ENCODE measurements at regions not wholly inside any gene's neighbourhood (a gene's known extent, or its start where the extent isn't known, plus 50 kb on each side); places are given as distances from the start of the nearest gene placed in this dataset.

DNA sequence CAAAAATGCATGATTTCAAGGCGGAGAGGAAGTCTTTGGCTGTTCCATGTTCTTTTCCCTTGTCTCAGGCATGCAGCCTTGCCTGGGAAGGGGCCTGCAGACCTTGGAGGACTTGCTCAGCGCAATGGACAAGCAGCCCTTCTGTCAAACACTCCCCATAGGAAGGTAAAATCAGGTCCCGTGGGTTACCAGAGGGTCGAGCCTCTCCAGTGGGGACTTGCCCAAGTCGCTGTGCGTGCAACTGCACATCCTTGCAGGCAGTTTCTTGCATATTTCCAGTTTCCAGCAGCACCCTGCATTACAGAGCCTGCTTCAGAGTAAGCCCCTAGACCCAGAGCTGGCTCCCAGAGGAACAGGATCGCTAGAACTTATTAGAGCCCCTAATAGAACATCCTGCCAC is 75.5 kb upstream of the KLF13 start:
- DNase-seq (ENCODE audit: low spot score) (no peak), ATAC-seq (ENCODE audit: low FRiP score) (no peak)
- TF ChIP-seq, protein P1, sequence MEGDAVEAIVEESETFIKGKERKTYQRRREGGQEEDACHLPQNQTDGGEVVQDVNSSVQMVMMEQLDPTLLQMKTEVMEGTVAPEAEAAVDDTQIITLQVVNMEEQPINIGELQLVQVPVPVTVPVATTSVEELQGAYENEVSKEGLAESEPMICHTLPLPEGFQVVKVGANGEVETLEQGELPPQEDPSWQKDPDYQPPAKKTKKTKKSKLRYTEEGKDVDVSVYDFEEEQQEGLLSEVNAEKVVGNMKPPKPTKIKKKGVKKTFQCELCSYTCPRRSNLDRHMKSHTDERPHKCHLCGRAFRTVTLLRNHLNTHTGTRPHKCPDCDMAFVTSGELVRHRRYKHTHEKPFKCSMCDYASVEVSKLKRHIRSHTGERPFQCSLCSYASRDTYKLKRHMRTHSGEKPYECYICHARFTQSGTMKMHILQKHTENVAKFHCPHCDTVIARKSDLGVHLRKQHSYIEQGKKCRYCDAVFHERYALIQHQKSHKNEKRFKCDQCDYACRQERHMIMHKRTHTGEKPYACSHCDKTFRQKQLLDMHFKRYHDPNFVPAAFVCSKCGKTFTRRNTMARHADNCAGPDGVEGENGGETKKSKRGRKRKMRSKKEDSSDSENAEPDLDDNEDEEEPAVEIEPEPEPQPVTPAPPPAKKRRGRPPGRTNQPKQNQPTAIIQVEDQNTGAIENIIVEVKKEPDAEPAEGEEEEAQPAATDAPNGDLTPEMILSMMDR (IDR thresholded peaks at IDR 0.05) = no peak

DNA sequence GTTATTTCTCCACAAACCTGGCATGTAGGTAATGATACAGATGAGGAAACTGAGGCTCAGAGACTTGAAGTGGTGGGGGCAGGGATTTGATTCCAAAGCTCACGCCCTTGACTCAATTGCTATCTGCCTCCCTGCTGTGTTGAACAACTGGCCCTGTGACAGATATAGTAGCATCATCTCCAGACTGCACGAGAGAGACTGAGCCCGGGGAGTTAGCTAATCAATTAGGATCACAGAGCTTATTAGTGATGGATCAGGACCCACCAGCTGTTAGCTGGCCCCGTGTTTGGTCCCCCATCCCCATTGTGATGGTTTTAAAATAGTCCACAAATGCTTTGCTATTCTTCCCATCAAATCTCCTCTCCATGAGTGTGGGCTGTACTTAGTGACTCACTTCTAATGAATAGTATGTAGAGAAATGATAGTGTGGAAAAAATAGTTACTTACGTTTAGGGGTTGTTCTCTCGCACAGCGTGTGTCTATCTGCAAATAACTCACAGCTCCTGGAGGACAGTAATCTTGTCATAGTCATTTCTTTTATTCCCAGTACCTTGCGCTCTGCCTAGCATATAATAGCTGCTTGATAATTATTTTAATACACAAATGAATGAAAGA is 74.4 kb upstream of the KLF13 start:
- DNase-seq (ENCODE audit: low spot score) (no peak), ATAC-seq (ENCODE audit: low FRiP score) (no peak)
- TF ChIP-seq, protein P1 (IDR thresholded peaks at IDR 0.05) = no peak

DNA sequence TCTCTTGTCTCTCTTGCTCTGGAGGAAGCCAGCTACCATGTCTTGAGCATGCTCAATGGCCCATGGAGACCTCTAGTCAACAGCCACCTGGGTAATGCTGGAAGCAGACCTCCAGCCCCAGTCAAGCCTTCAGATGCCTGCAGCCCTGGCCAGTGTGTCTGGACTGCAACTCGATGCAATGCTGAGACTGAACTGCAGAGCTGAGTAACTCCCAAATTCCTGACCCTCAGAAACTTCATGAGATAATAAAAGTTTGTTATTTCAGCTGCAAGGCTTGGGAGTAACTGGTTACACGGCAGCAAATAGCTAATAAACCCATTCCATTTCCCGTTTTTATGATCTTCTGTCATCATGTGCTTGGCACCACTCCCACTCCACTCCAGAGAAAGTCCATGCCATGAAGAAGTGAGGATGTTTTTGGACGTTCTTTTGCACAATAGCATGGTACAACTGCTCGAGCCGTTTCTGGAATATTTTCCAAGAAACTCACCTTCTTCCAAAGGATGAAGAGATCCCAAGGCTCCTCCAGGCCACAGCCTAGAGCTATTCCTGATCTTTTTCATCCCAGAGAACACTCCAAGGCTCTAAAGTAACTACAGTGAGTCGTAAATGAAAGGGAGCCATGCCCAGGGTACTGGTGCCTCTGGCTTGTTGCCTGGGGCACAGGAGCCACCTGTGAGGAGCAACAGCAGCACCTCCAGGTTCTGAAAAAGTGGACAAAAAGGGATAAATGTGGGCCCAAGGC is 72.0 kb upstream of the KLF13 start:
- DNase-seq (ENCODE audit: low spot score) = no peak
- TF ChIP-seq, protein P1 (IDR thresholded peaks at IDR 0.05) = no peak
- ATAC-seq (ENCODE audit: low FRiP score) = no peak

DNA sequence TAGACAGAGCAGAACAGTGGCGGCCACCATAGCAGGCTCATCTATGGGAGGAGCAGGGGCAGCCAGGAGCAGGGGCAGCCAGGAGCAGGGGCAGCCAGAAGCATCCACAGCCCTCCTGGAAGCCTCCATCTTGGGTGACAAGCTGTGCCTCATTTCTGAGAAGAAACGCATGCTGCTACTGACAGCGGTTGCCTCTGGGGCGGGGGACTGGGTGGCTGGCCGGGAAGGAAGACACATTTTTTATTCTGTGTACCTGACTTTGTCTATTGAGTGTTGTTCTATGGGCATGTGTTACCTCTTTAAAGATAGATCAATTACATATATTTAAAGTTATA is 71.5 kb upstream of the KLF13 start:
- no peak for DNase-seq (ENCODE audit: low spot score)
- TF ChIP-seq, protein P1 (IDR thresholded peaks at IDR 0.05) = no peak
- no peak for ATAC-seq (ENCODE audit: low FRiP score)

DNA sequence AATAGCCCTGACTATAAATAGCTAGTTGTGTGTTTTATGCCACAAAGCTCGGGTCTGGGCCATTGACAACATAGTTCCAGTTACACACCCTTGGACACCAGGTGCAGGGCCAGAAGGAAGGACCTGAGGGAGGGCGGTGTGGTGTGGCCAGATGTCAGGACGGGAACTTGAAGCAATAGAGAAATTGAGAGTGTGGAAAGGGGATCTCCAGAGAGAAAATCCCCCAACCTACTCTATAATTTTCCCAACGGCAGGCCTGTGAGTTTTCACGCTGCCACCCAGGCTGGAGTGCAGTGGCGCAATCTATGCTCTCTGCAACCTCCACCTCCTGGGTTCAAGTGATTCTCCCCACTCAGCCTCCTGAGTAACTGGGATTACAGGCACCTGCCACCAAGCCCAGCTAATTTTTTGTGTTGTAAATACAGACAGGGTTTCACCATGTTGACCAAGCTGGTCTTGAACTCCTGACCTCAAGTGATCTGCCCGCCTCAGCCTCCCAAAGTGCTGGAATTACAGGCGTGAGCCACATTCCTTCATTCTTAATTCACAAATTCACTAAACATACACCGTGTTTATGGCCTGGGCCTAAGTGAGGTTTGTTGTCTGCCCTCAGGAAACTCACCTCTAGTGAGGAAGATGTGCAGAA is 70.8 kb upstream of the KLF13 start:
- no peak for ATAC-seq (ENCODE audit: low FRiP score)
- DNase-seq (ENCODE audit: low spot score) = no peak
- TF ChIP-seq, protein P1 (IDR thresholded peaks at IDR 0.05) = no peak

DNA sequence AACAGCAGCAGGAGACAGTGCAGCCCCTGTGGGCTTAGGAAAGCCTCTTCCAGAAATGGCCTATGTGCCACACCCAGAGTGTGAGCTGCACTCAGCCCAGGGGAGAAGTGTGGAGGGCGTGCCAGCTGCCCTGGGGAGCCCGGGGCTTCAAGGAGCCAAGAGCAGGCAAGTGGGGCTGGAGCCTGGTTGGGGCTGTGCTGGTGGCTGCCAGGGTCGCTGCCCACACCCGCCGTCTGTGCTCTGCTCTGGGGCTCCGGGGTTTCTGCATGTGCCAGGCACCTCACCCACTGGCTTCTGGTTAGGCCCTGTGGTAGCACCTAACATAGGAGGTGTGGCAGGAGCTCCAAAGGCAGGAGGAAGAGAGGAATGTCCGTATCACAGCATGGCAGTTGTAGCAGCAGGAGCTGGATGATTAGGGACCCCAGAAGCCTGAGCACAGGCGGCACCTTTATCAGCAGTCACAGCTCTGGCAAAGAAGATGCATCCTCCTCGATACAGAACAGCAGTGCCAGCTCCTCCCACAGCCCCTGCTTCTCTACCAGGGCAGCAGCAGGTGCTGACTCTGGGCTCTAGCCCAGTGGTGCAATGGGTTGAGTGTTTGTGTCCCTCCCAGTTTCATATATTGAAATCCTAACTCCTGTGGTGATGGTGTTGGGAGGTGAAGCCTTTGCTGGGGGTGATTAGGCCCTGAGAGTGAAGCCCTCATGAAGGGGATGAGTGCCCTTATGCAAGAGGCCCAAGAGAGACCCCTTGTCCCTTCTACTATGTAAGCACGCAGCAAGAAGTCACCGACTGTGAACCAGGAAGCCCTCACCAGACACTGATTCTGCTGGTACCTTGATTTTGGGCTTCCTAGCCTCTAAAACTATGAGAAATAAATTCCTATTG is 70.0 kb upstream of the KLF13 start:
- DNase-seq (ENCODE audit: low spot score) (no peak), ATAC-seq (ENCODE audit: low FRiP score) (no peak)
- TF ChIP-seq, protein P1 (IDR thresholded peaks at IDR 0.05) = no peak
